GM21526 (cell line): ENCODE measurements at regions not wholly inside any gene's neighbourhood (a gene's known extent, or its start where the extent isn't known, plus 50 kb on each side); places are given as distances from the start of the nearest gene placed in this dataset.
"Not testable (repeated sequence)": the region's sequence is repeated elsewhere in the genome, so short reads cannot be mapped to it uniquely, and the experiment has no call there.

Source experiments
- ATAC-seq: cut with Tn5 transposase; IDR thresholded peaks from one replicate; pipeline ENCODE4 v1.9.1; 2021; ENCODE audit warnings: moderate library complexity; ENCODE audit not compliant: unreplicated experiment, low FRiP score

GRCh38 chr2:234409590-234409989 lies 87.3 kb downstream of the ARL4C start:
- no peak for ATAC-seq

GRCh38 chr2:234406085-234406484 lies 90.8 kb downstream of the ARL4C start:
- ATAC-seq = no peak

- no peak for ATAC-seq
These were observed 91.4 kb downstream of the ARL4C start for GRCh38 chr2:234405462-234405861.

GRCh38 chr2:234404957-234405356 lies 91.9 kb downstream of the ARL4C start:
- no peak for ATAC-seq

GRCh38 chr2:234403751-234404150 lies 93.1 kb downstream of the ARL4C start:
- ATAC-seq = no peak

- no peak for ATAC-seq
These were observed 93.8 kb downstream of the ARL4C start for GRCh38 chr2:234403074-234403473.

GRCh38 chr2:234401426-234401825 lies 95.5 kb downstream of the ARL4C start:
- ATAC-seq = no peak

GRCh38 chr2:234399451-234400246 lies 97.2 kb downstream of the ARL4C start:
- no peak for ATAC-seq

GRCh38 chr2:234398531-234398930 lies 98.3 kb downstream of the ARL4C start:
- no peak for ATAC-seq

- ATAC-seq = no peak
These were observed 100.9 kb downstream of the ARL4C start for GRCh38 chr2:234395891-234396420.

GRCh38 chr2:234394450-234394849 lies 102.4 kb downstream of the ARL4C start:
- ATAC-seq = no peak

GRCh38 chr2:234393354-234393753 lies 103.5 kb downstream of the ARL4C start:
- no peak for ATAC-seq

- no peak for ATAC-seq
These were observed 104.8 kb downstream of the ARL4C start for GRCh38 chr2:234392041-234392615.

GRCh38 chr2:234391625-234392024 lies 105.3 kb downstream of the ARL4C start:
- no peak for ATAC-seq

GRCh38 chr2:234389661-234390060 lies 107.2 kb downstream of the ARL4C start:
- ATAC-seq = not testable (repeated sequence)

- no peak for ATAC-seq
These were observed 108.3 kb downstream of the ARL4C start for GRCh38 chr2:234388591-234388990.

- ATAC-seq = no peak
These were observed 109.9 kb downstream of the ARL4C start for GRCh38 chr2:234386971-234387370.

GRCh38 chr2:234382131-234382530 lies 114.8 kb downstream of the ARL4C start:
- ATAC-seq = no peak

GRCh38 chr2:234378958-234379357 lies 117.9 kb downstream of the ARL4C start:
- not testable (repeated sequence) for ATAC-seq

GRCh38 chr2:234378440-234378839 lies 118.4 kb downstream of the ARL4C start:
- ATAC-seq = no peak

GRCh38 chr2:234377761-234378391 lies 119.0 kb downstream of the ARL4C start:
- no peak for ATAC-seq
